VCaP (cell line): ENCODE measurements at regions not wholly inside any gene's neighbourhood (a gene's known extent, or its start where the extent isn't known, plus 50 kb on each side); places are given as distances from the start of the nearest gene placed in this dataset.
"Not testable (repeated sequence)": the region's sequence is repeated elsewhere in the genome, so short reads cannot be mapped to it uniquely, and the experiment has no call there.

ENCODE experiments used
- H3K27ac ChIP-seq: fragments of 450-650 bp; 2 replicates; pipeline ENCODE4 v1.5.1; 2017
- TF ChIP-seq, protein P1 (sequence below): fragments of 450-650 bp; conservative IDR thresholded peaks from 2 replicates; pipeline ENCODE4 v1.5.1; 2017; ENCODE audit warnings: mild to moderate bottlenecking, moderate library complexity

DNA sequence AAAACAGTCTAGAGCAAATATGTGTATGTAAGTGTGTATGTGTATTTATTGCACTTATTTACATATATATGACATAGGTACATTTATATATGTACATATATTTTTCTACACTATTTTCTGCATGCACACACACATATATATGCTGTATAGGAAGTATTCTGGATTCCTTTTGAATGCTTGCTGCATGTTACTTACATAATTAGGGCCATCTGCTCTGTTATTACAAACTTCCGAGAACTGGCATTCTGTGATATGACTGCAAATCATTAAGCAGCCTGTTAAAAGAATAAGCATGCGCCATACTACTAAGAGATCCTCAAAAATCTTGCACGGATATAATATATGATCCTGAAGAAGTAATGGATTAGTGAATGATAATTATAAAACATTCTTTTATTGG lies 1157.6 kb upstream of the TENM3 start:
- TF ChIP-seq, protein P1, sequence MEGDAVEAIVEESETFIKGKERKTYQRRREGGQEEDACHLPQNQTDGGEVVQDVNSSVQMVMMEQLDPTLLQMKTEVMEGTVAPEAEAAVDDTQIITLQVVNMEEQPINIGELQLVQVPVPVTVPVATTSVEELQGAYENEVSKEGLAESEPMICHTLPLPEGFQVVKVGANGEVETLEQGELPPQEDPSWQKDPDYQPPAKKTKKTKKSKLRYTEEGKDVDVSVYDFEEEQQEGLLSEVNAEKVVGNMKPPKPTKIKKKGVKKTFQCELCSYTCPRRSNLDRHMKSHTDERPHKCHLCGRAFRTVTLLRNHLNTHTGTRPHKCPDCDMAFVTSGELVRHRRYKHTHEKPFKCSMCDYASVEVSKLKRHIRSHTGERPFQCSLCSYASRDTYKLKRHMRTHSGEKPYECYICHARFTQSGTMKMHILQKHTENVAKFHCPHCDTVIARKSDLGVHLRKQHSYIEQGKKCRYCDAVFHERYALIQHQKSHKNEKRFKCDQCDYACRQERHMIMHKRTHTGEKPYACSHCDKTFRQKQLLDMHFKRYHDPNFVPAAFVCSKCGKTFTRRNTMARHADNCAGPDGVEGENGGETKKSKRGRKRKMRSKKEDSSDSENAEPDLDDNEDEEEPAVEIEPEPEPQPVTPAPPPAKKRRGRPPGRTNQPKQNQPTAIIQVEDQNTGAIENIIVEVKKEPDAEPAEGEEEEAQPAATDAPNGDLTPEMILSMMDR = no peak
- no peak overlapping the region for H3K27ac ChIP-seq

DNA sequence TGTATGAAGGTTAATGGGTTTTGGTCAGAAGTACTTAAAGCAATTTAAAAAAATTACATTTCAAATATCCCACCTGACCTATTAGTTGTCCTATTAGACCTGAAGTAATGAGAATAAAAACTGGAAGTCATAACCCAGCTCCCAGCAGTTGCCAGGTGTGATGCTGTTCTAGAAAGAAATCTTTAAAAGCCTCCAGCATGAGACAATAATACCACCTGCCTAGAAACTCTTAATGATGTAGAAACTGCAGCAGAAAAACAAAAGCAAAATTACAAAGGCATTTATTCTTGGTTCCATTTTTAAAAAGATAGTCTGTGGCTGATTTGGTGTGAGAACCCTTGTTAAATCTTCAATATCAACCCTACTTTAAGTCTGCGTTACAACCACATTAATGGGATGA lies 1137.7 kb upstream of the TENM3 start:
- no peak overlapping the region for H3K27ac ChIP-seq
- TF ChIP-seq, protein P1 = no peak

DNA sequence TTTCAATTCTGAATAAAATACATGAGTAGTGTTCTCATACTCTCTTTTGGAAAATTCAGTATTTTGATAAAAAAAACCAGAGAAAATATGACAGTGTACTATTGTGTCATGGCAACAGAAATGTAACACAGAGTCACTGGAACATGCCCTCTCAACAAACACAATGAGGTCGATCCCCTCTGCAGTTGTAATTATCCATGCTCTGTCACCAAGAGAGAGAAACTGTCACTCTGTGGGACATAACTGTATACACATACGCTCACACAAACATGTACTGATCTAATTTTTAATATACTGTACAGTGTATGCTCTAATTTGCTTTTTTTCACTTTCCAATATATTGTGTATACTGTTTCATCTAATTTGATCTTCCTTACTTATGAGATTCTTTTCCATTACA lies 1136.8 kb upstream of the TENM3 start:
- TF ChIP-seq, protein P1 = no peak
- no peak overlapping the region for H3K27ac ChIP-seq

DNA sequence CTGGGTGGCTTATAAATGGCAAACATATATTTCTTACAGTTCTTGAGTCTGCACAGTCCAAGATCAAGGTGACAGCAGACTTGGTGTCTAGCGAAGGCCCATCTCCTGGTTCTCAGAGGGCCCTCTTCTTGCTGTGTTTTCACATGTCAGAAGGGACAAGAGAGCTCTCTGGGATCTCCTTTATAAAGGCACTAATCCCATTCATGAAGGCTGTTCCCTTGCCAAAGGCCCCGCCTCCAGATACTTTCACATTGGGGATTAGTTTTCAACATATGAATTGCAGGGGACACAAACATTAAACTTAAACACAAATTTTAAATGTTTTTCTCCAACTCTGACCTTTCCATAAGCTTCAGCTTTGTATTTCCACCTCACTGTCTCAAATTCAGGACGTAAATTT lies 1135.0 kb upstream of the TENM3 start:
- no peak overlapping the region for H3K27ac ChIP-seq
- TF ChIP-seq, protein P1 = no peak

DNA sequence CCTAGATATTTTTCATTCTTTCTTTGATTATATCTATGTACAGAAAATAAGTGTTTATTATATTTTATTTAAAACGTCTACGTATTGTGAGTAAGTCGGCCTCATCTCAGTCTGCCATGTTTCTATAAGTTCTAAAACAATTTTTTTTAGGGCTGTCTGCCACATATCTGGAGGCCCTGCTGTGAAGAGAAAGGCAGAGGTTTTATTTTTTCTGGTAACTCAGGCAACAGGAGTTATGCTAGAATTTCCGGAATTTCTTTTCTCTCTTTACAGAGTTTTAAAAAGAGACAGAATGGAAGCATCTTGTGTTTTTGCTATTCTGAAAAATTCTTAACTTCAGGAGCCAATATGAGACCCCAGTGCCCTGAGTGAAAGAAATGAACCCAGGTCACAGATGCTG lies 1124.0 kb upstream of the TENM3 start:
- TF ChIP-seq, protein P1 = no peak
- no peak overlapping the region for H3K27ac ChIP-seq

DNA sequence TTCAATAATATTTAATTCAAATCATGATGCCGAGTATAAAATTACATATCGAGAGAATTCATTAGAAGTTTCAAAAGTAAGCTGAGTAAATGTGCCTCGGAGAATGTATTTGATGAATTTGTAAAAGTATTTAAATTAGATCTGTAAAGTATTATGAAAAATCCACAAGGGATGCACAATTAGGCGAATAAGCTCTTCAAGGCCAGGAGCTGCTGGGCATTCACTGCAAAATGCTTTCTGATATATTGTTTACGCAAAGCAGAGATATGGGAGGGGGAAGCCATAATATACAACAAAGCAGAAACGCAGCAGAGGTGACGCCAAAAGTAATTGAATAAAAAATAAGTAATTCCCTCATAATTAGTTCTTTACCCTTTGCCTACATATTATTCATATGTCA lies 1121.5 kb upstream of the TENM3 start:
- no peak overlapping the region for H3K27ac ChIP-seq
- TF ChIP-seq, protein P1 = no peak

DNA sequence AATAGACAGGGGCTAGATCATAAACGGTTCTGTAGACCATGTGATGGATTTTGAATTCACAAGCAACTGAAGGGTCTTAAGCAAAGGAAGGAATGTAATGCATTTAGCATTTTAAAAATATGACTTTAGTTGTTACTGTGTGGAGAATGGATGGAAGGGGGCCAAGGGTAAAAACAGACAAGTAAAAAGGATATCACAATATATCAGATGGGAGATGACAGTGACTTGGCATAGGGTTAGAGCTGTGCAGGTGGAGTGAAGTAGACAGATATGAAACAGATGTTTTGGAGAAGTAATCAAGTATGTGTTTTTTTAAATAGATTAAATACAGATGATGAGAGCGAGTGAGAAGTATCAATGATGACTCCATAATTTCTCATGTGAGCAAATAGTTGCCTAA lies 1116.0 kb upstream of the TENM3 start:
- TF ChIP-seq, protein P1 = no peak
- no peak overlapping the region for H3K27ac ChIP-seq

DNA sequence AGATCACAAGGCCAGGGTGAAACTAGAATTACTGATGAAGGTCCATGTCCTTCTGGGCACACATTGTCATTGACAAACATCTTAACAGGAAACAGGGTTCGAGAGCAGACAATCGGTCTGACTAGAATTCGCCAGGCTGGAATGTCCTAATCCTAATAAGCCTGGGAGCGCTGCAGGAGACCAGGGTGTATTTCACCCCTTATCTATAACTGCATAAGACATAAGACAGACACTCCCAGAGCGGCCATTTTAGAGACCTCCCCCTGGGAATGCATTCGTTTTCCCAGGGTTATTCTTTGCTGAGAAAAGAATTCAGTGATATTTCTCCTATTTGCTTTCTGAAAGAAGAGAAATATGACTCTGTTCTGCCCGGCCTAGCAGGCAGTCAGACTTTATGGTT lies 1112.9 kb upstream of the TENM3 start:
- H3K27ac ChIP-seq = not testable (repeated sequence)
